Breast epithelium (tissue), 4 donors: ENCODE measurements at regions not wholly inside any gene's neighbourhood (a gene's known extent, or its start where the extent isn't known, plus 50 kb on each side); places are given as distances from the start of the nearest gene placed in this dataset.
"Not testable (repeated sequence)": the region's sequence is repeated elsewhere in the genome, so short reads cannot be mapped to it uniquely, and the experiment has no call there.

Experiments
- DNase-seq, 2 donors: peaks; one replicate each; pipeline ENCODE4 v3.0.0-alpha.2; 2019; ENCODE audit warnings: low spot score in 2 of 2
- H3K27ac ChIP-seq, 2 donors: fragments of 200-600 bp; sonication (generic) in 1 of 2; one replicate each; pipeline ENCODE4 v1.5.1; 2016 to 2019; ENCODE audit warnings: mild to moderate bottlenecking in 1 of 2
- H3K27me3 ChIP-seq, 2 donors: fragments of 200-600 bp; sonication (generic) in 1 of 2; one replicate each; pipeline versions ENCODE4 v1.5.1 to v1.6.0; 2017 to 2019; ENCODE audit warnings: control low read depth in 1 of 2, mild to moderate bottlenecking in 1 of 2
- H3K36me3 ChIP-seq: fragments of 200-600 bp; one replicate; pipeline ENCODE4 v1.5.1; 2019
- H3K4me1 ChIP-seq, 2 donors: fragments of 200-600 bp; sonication (generic); one replicate each; pipeline ENCODE4 v1.5.1; 2016 to 2019; ENCODE audit warnings: control low read depth in 1 of 2
- H3K4me3 ChIP-seq, 3 donors: fragments of 200-600 bp; sonication (generic); 1 replicate in 2 of 3; 2 replicates in 1 of 3; pipeline ENCODE4 v1.5.1; 2016 to 2019; ENCODE audit warnings: mild to moderate bottlenecking in 3 of 3, moderate library complexity in 2 of 3
- H3K9me3 ChIP-seq, 2 donors: fragments of 200-600 bp; sonication (generic) in 1 of 2; one replicate each; pipeline ENCODE4 v1.5.1; 2016 to 2019; ENCODE audit warnings: control low read depth in 1 of 2
- CTCF ChIP-seq, 3 donors: fragments of 450-650 bp; IDR thresholded peaks; one replicate each; pipeline ENCODE4 v1.5.1; 2016 to 2017; ENCODE audit warnings: antibody characterized with exemption in 3 of 3, mild to moderate bottlenecking in 3 of 3, moderate library complexity in 3 of 3
- POLR2A ChIP-seq: fragments of 450-650 bp; IDR thresholded peaks from one replicate; pipeline ENCODE4 v1.6.1; 2016; ENCODE audit warnings: antibody characterized with exemption, mild to moderate bottlenecking, moderate library complexity
- POLR2AphosphoS5 ChIP-seq, 3 donors: sonication (generic); formaldehyde crosslinking; IDR thresholded peaks; one replicate each; pipeline ENCODE4 v1.6.1; 2017; ENCODE audit warnings: antibody characterized with exemption in 3 of 3
- intact Hi-C: fragments of 100-400 bp; cut with DNase I; formaldehyde crosslinking; loops from one replicate; pipeline ENCODE4 v1.15.1; 2023; ENCODE audit warnings: low total_unique reads

GRCh38 chr5:20759459-20759858, 771.5 kb upstream of the CDH18 start:
- H3K9me3 ChIP-seq, DNase-seq, H3K4me1 ChIP-seq, intact Hi-C loops, H3K36me3 ChIP-seq, H3K27me3 ChIP-seq, H3K4me3 ChIP-seq, H3K27ac ChIP-seq: not testable (repeated sequence)

DNA sequence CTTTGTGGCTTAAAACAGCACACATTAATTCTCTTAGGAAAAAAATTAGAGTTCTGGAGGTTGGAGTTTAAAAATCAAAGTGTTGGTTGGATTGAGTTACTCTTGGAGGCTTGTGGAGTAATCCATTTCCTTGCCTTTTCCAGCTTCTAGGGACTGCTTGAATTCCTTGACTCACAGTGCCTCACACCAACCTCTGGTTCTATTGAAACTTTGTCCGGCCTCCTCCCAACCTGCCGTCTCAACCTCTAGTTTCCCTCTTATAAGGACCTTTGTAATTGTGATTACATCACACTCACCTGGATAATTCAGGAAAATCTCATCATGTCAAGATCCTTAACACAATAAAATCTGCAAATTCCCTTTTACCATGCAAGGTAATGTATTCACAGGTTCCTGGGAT, 764.2 kb upstream of the CDH18 start:
- DNase-seq, H3K4me1 ChIP-seq, H3K27ac ChIP-seq, H3K36me3 ChIP-seq, H3K9me3 ChIP-seq, H3K4me3 ChIP-seq, intact Hi-C loops, H3K27me3 ChIP-seq: not testable (repeated sequence)

- DNase-seq, H3K4me3 ChIP-seq, H3K4me1 ChIP-seq, H3K27me3 ChIP-seq, H3K27ac ChIP-seq, intact Hi-C loops, H3K9me3 ChIP-seq, H3K36me3 ChIP-seq: not testable (repeated sequence)
Observed at GRCh38 chr5:20735715-20736114, 747.7 kb upstream of the CDH18 start.

GRCh38 chr5:20732223-20732622, 744.2 kb upstream of the CDH18 start:
- DNase-seq, H3K27me3 ChIP-seq, H3K27ac ChIP-seq, H3K4me1 ChIP-seq, H3K36me3 ChIP-seq, H3K9me3 ChIP-seq, intact Hi-C loops, H3K4me3 ChIP-seq: not testable (repeated sequence)

GRCh38 chr5:20721286-20721685, 733.3 kb upstream of the CDH18 start:
- H3K9me3 ChIP-seq, H3K4me3 ChIP-seq, H3K4me1 ChIP-seq, H3K36me3 ChIP-seq, H3K27ac ChIP-seq, H3K27me3 ChIP-seq, intact Hi-C loops, DNase-seq: not testable (repeated sequence)

- intact Hi-C loops, H3K27me3 ChIP-seq, H3K4me1 ChIP-seq, DNase-seq, H3K9me3 ChIP-seq, H3K36me3 ChIP-seq, H3K27ac ChIP-seq, H3K4me3 ChIP-seq: not testable (repeated sequence)
Observed at GRCh38 chr5:20711520-20712155, 723.6 kb upstream of the CDH18 start.

DNA sequence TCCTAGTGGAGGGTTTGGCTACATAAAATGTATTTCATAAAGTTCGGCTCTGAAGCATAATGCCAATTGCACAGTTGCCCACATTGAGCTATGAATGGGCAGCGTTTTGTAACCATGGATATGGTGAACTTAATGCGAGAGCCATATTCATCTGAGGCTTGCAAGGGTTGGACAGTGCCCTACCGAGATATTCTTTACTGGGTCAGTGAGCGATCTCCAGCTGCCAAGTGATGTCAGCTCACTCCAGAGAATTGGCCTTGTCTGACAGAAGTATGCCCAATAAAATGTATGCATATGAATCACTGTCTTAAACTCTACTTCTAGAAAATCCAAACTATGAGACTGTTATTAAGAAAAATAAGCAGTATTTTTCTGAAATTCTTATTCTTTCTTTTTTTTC, 719.6 kb upstream of the CDH18 start:
- DNase-seq, H3K27me3 ChIP-seq, H3K27ac ChIP-seq, H3K36me3 ChIP-seq, H3K9me3 ChIP-seq, intact Hi-C loops, H3K4me3 ChIP-seq, H3K4me1 ChIP-seq: not testable (repeated sequence)

GRCh38 chr5:20694121-20694520, 706.1 kb upstream of the CDH18 start:
- no peaks in the 10 kb centered on the region for H3K9me3 ChIP-seq
- no peak for DNase-seq
- H3K36me3 ChIP-seq, result no peaks in the 10 kb centered on the region
- intact Hi-C loops, result no loop called here
- H3K4me1 ChIP-seq, result no peaks in the 10 kb centered on the region
- TF ChIP-seq CTCF (IDR thresholded peaks at IDR 0.05), result no peak
- no peak for TF ChIP-seq POLR2AphosphoS5 (IDR thresholded peaks at IDR 0.05)
- no peak for TF ChIP-seq POLR2A
- no peak overlapping the region for H3K4me3 ChIP-seq
- no peak overlapping the region for H3K27ac ChIP-seq
- H3K27me3 ChIP-seq, result no peaks in the 10 kb centered on the region

- Histone ChIP-seq H3K4me3 (no peak overlapping the region), H3K27me3 (no peaks in the 10 kb centered on the region), H3K36me3 (no peaks in the 10 kb centered on the region), H3K27ac (no peak overlapping the region), H3K9me3 (no peaks in the 10 kb centered on the region), H3K4me1 (no peaks in the 10 kb centered on the region)
- no peak for DNase-seq
- intact Hi-C loops, result no loop called here
- TF ChIP-seq CTCF (IDR thresholded peaks at IDR 0.05) (no peak), POLR2AphosphoS5 (IDR thresholded peaks at IDR 0.05) (no peak), POLR2A (no peak)
Observed at GRCh38 chr5:20692913-20693312, 704.9 kb upstream of the CDH18 start.
